CD4-positive, alpha-beta T cell (primary cell): ENCODE measurements at regions not wholly inside any gene's neighbourhood (a gene's known extent, or its start where the extent isn't known, plus 50 kb on each side); places are given as distances from the start of the nearest gene placed in this dataset.

Source experiments
- ATAC-seq: fragments of 200-7000 bp; cut with Tn5 transposase; one replicate; pipeline ENCODE4 v1.10.0; 2022; ENCODE audit warnings: mild to moderate bottlenecking; ENCODE audit not compliant: poor library complexity
- CTCF ChIA-PET: fragments of 350-600 bp; sonication (Branson Sonifier 250); formaldehyde crosslinking; loops from one replicate; lab custom pipeline; 2021; ENCODE audit warnings: antibody characterized with exemption, inconsistent platforms; lab: Charles Lee
- POLR2A ChIA-PET: fragments of 350-600 bp; sonication (Branson Sonifier 250); formaldehyde crosslinking; loops from one replicate; lab custom pipeline; 2021; ENCODE audit warnings: antibody characterized with exemption, inconsistent platforms; lab: Charles Lee
- DNase-seq, 14 experiments: peaks; one replicate each; pipeline ENCODE4 v3.0.0-alpha.2; 2013 to 2020; ENCODE audit warnings: mixed read lengths in 2 of 14
- H3K27ac ChIP-seq, 2 donors: one replicate each; pipeline versions ENCODE4 v1.5.1 to v1.7.0; 2013; ENCODE audit warnings: low read length in 2 of 2, low read depth in 1 of 2, mild to moderate bottlenecking in 1 of 2
- H3K27me3 ChIP-seq, 2 experiments: 1 replicate in 1 of 2; 2 replicates in 1 of 2; pipeline versions ENCODE4 v1.6.1 to v1.7.0; 2013; ENCODE audit warnings: low read length in 2 of 2, control low read depth in 1 of 2, mild to moderate bottlenecking in 1 of 2, moderate library complexity in 1 of 2; ENCODE audit not compliant: insufficient read depth in 2 of 2, control insufficient read depth in 1 of 2
- H3K36me3 ChIP-seq: one replicate; pipeline ENCODE4 v1.6.1; 2013; ENCODE audit warnings: low read length, control low read depth; ENCODE audit not compliant: insufficient read depth
- H3K4me1 ChIP-seq: one replicate; pipeline ENCODE4 v1.6.1; 2013; ENCODE audit warnings: low read length, control low read depth; ENCODE audit not compliant: insufficient read depth
- H3K4me3 ChIP-seq: one replicate; pipeline ENCODE4 v1.5.1; 2013; ENCODE audit warnings: mild to moderate bottlenecking, low read length, moderate library complexity
- H3K9me3 ChIP-seq, 2 experiments: 1 replicate in 1 of 2; 2 replicates in 1 of 2; pipeline versions ENCODE4 v1.6.1 to v1.7.0; 2013; ENCODE audit warnings: low read length in 2 of 2, mild to moderate bottlenecking in 2 of 2, control low read depth in 1 of 2, moderate library complexity in 1 of 2; ENCODE audit not compliant: control insufficient read depth in 1 of 2, insufficient read depth in 1 of 2
- H3K27ac Mint-ChIP-seq: one replicate; pipeline ENCODE4 v1.8.0; 2020; ENCODE audit warnings: mixed read lengths
- H3K27me3 Mint-ChIP-seq: one replicate; pipeline ENCODE4 v1.8.0; 2021; ENCODE audit warnings: mixed read lengths
- H3K36me3 Mint-ChIP-seq: one replicate; pipeline ENCODE4 v1.8.0; 2021; ENCODE audit warnings: low read depth, mixed read lengths
- H3K4me1 Mint-ChIP-seq: one replicate; pipeline ENCODE4 v1.8.0; 2021; ENCODE audit warnings: low read depth, mixed read lengths
- H3K4me3 Mint-ChIP-seq: one replicate; pipeline ENCODE4 v1.8.0; 2020; ENCODE audit warnings: mild to moderate bottlenecking, mixed read lengths
- H3K9me3 Mint-ChIP-seq: one replicate; pipeline ENCODE4 v1.8.0; 2020; ENCODE audit warnings: mixed read lengths
- intact Hi-C, 2 experiments: fragments of 100-400 bp; cut with DNase I in 1 of 2; cut with micrococcal nuclease in 1 of 2; formaldehyde crosslinking; loops; one replicate each; pipeline versions ENCODE4 v1.15.1 to v1.9.0; 2023 to 2025; cut with DNase I, micrococcal nuclease
- TF ChIP-seq, protein P1 (sequence below): fragments of 200-600 bp; IDR thresholded peaks from one replicate; pipeline ENCODE4 v1.8.0; 2022; ENCODE audit warnings: antibody characterized with exemption, mild to moderate bottlenecking

DNA sequence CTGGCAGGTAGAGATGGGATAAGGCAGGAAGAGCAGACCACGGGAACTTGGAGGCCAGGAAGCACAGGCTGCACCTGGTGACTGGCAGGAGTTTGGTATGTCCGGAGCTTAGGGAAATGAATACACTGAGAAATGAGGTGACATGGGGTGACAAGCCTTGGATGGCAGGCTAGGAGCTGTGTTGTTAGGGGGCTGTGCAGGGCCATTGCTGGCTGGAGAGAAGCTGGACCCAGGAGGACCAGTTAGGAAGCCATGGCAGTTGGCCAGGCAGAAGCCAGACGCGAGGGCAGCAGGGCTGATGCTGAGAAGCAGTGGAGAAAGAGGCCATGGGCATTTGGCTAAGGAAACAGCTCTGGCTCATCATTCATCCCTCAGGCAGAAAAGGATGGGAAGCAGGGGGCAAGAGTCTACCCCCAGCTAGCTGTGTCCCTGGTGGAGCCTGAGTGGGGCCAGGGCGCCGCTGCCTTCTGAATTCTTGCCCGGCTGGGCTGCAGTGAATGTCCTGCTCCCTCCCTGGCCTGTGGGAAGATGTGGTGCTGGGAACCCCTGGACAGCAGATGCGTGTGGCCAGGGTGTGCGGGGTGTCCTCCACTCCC, 255.8 kb downstream of the FAM43A start:
- no peaks in the 10 kb centered on the region for H3K36me3 ChIP-seq
- CTCF ChIA-PET = no interaction called here
- Mint-ChIP-seq H3K27me3 (peaks cover 7% of the 10 kb centered on the region), H3K36me3 (no peaks in the 10 kb centered on the region), H3K9me3 (no peaks in the 10 kb centered on the region), H3K4me3 (no peak overlapping the region), H3K27ac (no peak overlapping the region), H3K4me1 (no peaks in the 10 kb centered on the region)
- peaks cover 0 to 5% of the 10 kb centered on the region in 2 experiments for H3K9me3 ChIP-seq
- intact Hi-C loops = no loop called here
- H3K27ac ChIP-seq = no peak overlapping the region
- TF ChIP-seq, protein P1, sequence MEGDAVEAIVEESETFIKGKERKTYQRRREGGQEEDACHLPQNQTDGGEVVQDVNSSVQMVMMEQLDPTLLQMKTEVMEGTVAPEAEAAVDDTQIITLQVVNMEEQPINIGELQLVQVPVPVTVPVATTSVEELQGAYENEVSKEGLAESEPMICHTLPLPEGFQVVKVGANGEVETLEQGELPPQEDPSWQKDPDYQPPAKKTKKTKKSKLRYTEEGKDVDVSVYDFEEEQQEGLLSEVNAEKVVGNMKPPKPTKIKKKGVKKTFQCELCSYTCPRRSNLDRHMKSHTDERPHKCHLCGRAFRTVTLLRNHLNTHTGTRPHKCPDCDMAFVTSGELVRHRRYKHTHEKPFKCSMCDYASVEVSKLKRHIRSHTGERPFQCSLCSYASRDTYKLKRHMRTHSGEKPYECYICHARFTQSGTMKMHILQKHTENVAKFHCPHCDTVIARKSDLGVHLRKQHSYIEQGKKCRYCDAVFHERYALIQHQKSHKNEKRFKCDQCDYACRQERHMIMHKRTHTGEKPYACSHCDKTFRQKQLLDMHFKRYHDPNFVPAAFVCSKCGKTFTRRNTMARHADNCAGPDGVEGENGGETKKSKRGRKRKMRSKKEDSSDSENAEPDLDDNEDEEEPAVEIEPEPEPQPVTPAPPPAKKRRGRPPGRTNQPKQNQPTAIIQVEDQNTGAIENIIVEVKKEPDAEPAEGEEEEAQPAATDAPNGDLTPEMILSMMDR = no peak
- no peak for ATAC-seq
- POLR2A ChIA-PET = interaction anchor here (0.6 kb wide), 1 partner anchor 517 kb away, joined by 4 read pairs; no protein-coding TSS in a partner anchor
- no peak overlapping the region for H3K4me3 ChIP-seq
- peaks cover 0 to 3% of the 10 kb centered on the region in 2 experiments for H3K27me3 ChIP-seq
- DNase-seq = no peak
- no peaks in the 10 kb centered on the region for H3K4me1 ChIP-seq

- no peaks in the 10 kb centered on the region for H3K36me3 Mint-ChIP-seq
- no peak overlapping the region for H3K27ac Mint-ChIP-seq
- POLR2A ChIA-PET = no interaction called here
- CTCF ChIA-PET = no interaction called here
- Histone ChIP-seq H3K4me3 (no peak overlapping the region), H3K27me3 (peaks cover 0 to 3% of the 10 kb centered on the region in 2 experiments), H3K9me3 (peaks cover 0 to 5% of the 10 kb centered on the region in 2 experiments), H3K27ac (no peak overlapping the region), H3K4me1 (no peaks in the 10 kb centered on the region), H3K36me3 (no peaks in the 10 kb centered on the region)
- TF ChIP-seq, protein P1 = no peak
- intact Hi-C loops = no loop called here
- H3K27me3 Mint-ChIP-seq = peaks cover 7% of the 10 kb centered on the region
- no peak for DNase-seq
- no peak for ATAC-seq
- H3K4me1 Mint-ChIP-seq = no peaks in the 10 kb centered on the region
- H3K9me3 Mint-ChIP-seq = no peaks in the 10 kb centered on the region
- no peak overlapping the region for H3K4me3 Mint-ChIP-seq
Observed at GRCh38 chr3:194941956-194942511, 256.4 kb downstream of the FAM43A start.

- Mint-ChIP-seq H3K9me3 (no peaks in the 10 kb centered on the region), H3K27me3 (peaks cover 7% of the 10 kb centered on the region), H3K27ac (no peak overlapping the region), H3K4me1 (no peaks in the 10 kb centered on the region), H3K4me3 (no peak overlapping the region), H3K36me3 (no peaks in the 10 kb centered on the region)
- ChIA-PET POLR2A (no interaction called here), CTCF (no interaction called here)
- H3K9me3 ChIP-seq = no peaks in the 10 kb centered on the region
- no peak overlapping the region for H3K27ac ChIP-seq
- TF ChIP-seq, protein P1 = no peak
- DNase-seq (no peak), ATAC-seq (no peak)
- H3K4me3 ChIP-seq = no peak overlapping the region
- peaks cover 0 to 3% of the 10 kb centered on the region in 2 experiments for H3K27me3 ChIP-seq
- intact Hi-C loops = no loop called here
- no peaks in the 10 kb centered on the region for H3K4me1 ChIP-seq
- no peaks in the 10 kb centered on the region for H3K36me3 ChIP-seq
Observed at GRCh38 chr3:194944526-194944925, 258.8 kb downstream of the FAM43A start.
